ENCODE measurements at regions not wholly inside any gene's neighbourhood (a gene's known extent, or its start where the extent isn't known, plus 50 kb on each side); places are given as distances from the start of the nearest gene placed in this dataset.

- no peaks in the 10 kb centered on the region for H3K4me1 ChIP-seq (ENCODE audit: low read length)
- H3K9me3 ChIP-seq (ENCODE audit: low read length) = no peaks in the 10 kb centered on the region
- H3K79me2 ChIP-seq (ENCODE audit: low read length) = no peaks in the 10 kb centered on the region
- 0 out of 2 replicates have a peak, but pooled peaks cover 2% of the 10 kb centered on the region for H3K27me3 ChIP-seq (ENCODE audit: low read length)
- no peak for DNase-seq
- H3K27ac ChIP-seq (ENCODE audit: low read length) = no peak overlapping the region
- H2AFZ ChIP-seq (ENCODE audit: low read length) = no peak overlapping the region
- H3K4me3 ChIP-seq (ENCODE audit: low read length) = no peak overlapping the region
- H3K4me2 ChIP-seq (ENCODE audit: low read depth, low read length, poor library complexity, severe bottlenecking) = no peak overlapping the region
- no peak overlapping the region for H3K9ac ChIP-seq (ENCODE audit: low read length)
- no peaks in the 10 kb centered on the region for H4K20me1 ChIP-seq (ENCODE audit: insufficient read depth, low read depth, low read length)
- no peaks in the 10 kb centered on the region for H3K36me3 ChIP-seq (ENCODE audit: insufficient read depth, low read length)
- no peaks in the 10 kb centered on the region for H3K9me2 ChIP-seq (replicated peaks; ENCODE audit: insufficient read depth, low read length)
Observed at GRCh38 chr2:118243031-118243430, 154.8 kb downstream of the INSIG2 start.

DNA sequence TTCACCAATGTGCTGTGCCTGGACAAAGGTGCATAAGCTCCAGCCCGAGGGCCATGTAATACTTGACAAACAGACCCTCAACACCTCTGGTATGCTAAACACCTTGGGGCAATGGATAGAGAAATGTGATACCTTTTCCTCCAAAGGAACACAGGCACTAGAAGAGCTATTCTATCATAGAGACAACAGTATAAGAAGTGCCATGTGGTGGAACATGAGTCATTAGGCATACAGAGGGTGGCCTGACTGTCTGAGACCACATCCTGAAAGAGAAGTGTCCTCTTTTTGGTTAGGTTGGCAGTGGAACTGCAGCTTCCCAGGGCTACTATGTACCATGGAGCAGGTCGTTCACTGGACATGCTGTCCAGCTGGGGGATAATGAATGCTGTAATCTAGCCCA is 153.9 kb downstream of the INSIG2 start:
- Histone ChIP-seq H3K27me3 (ENCODE audit: low read length) (0 out of 2 replicates have a peak, but pooled peaks cover 2% of the 10 kb centered on the region), H3K27ac (ENCODE audit: low read length) (no peak overlapping the region), H3K4me3 (ENCODE audit: low read length) (no peak overlapping the region), H3K9me3 (ENCODE audit: low read length) (no peaks in the 10 kb centered on the region), H3K36me3 (ENCODE audit: insufficient read depth, low read length) (no peaks in the 10 kb centered on the region), H3K79me2 (ENCODE audit: low read length) (no peaks in the 10 kb centered on the region), H3K9ac (ENCODE audit: low read length) (no peak overlapping the region), H3K4me1 (ENCODE audit: low read length) (no peaks in the 10 kb centered on the region), H2AFZ (ENCODE audit: low read length) (no peak overlapping the region), H3K9me2 (replicated peaks; ENCODE audit: insufficient read depth, low read length) (no peaks in the 10 kb centered on the region), H3K4me2 (ENCODE audit: low read depth, low read length, poor library complexity, severe bottlenecking) (no peak overlapping the region), H4K20me1 (ENCODE audit: insufficient read depth, low read depth, low read length) (no peaks in the 10 kb centered on the region)
- DNase-seq = no peak

GRCh38 chr2:118241128-118241527 is 152.9 kb downstream of the INSIG2 start:
- Histone ChIP-seq H3K79me2 (ENCODE audit: low read length) (no peaks in the 10 kb centered on the region), H3K27ac (ENCODE audit: low read length) (no peak overlapping the region), H3K27me3 (ENCODE audit: low read length) (no peaks in the 10 kb centered on the region), H3K9me2 (replicated peaks; ENCODE audit: insufficient read depth, low read length) (no peaks in the 10 kb centered on the region), H2AFZ (ENCODE audit: low read length) (no peak overlapping the region), H4K20me1 (ENCODE audit: insufficient read depth, low read depth, low read length) (no peaks in the 10 kb centered on the region), H3K4me2 (ENCODE audit: low read depth, low read length, poor library complexity, severe bottlenecking) (no peak overlapping the region), H3K4me1 (ENCODE audit: low read length) (no peaks in the 10 kb centered on the region), H3K4me3 (ENCODE audit: low read length) (no peak overlapping the region), H3K9ac (ENCODE audit: low read length) (no peak overlapping the region), H3K9me3 (ENCODE audit: low read length) (no peaks in the 10 kb centered on the region), H3K36me3 (ENCODE audit: insufficient read depth, low read length) (no peaks in the 10 kb centered on the region)
- no peak for DNase-seq

DNA sequence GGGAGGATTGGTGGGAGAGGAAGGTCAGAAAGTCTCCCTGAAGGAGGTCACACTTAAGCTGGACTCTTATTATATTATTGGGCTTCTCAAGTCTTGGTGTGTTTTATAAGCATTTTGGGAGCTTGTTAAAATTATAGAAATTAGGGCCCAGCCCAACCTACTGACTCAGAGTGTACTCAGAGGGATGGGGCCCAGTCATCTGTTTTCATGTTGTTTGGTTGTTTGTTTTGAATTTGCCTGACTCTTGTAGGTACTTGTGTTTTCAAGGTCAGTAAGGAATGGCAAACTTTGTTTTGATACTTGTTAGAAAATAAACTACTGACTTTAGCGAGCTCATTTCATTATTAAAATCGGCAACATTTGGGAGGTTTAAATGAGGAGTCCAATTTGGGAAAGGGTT is 152.0 kb downstream of the INSIG2 start:
- Histone ChIP-seq H3K9me2 (replicated peaks; ENCODE audit: insufficient read depth, low read length) (no peaks in the 10 kb centered on the region), H3K4me2 (ENCODE audit: low read depth, low read length, poor library complexity, severe bottlenecking) (no peak overlapping the region), H3K9me3 (ENCODE audit: low read length) (no peaks in the 10 kb centered on the region), H3K27ac (ENCODE audit: low read length) (no peak overlapping the region), H3K27me3 (ENCODE audit: low read length) (no peaks in the 10 kb centered on the region), H3K9ac (ENCODE audit: low read length) (no peak overlapping the region), H3K79me2 (ENCODE audit: low read length) (no peaks in the 10 kb centered on the region), H3K36me3 (ENCODE audit: insufficient read depth, low read length) (no peaks in the 10 kb centered on the region), H3K4me3 (ENCODE audit: low read length) (no peak overlapping the region), H3K4me1 (ENCODE audit: low read length) (no peaks in the 10 kb centered on the region), H2AFZ (ENCODE audit: low read length) (no peak overlapping the region), H4K20me1 (ENCODE audit: insufficient read depth, low read depth, low read length) (no peaks in the 10 kb centered on the region)
- DNase-seq = no peak

GRCh38 chr2:118239284-118239683 is 151.0 kb downstream of the INSIG2 start:
- Histone ChIP-seq H3K4me2 (ENCODE audit: low read depth, low read length, poor library complexity, severe bottlenecking) (no peak overlapping the region), H3K27ac (ENCODE audit: low read length) (no peak overlapping the region), H4K20me1 (ENCODE audit: insufficient read depth, low read depth, low read length) (no peaks in the 10 kb centered on the region), H3K9me2 (replicated peaks; ENCODE audit: insufficient read depth, low read length) (no peaks in the 10 kb centered on the region), H3K79me2 (ENCODE audit: low read length) (no peaks in the 10 kb centered on the region), H2AFZ (ENCODE audit: low read length) (no peak overlapping the region), H3K27me3 (ENCODE audit: low read length) (no peaks in the 10 kb centered on the region), H3K9me3 (ENCODE audit: low read length) (no peaks in the 10 kb centered on the region), H3K4me3 (ENCODE audit: low read length) (no peak overlapping the region), H3K4me1 (ENCODE audit: low read length) (no peaks in the 10 kb centered on the region), H3K9ac (ENCODE audit: low read length) (no peak overlapping the region), H3K36me3 (ENCODE audit: insufficient read depth, low read length) (no peaks in the 10 kb centered on the region)
- no peak for DNase-seq

DNA sequence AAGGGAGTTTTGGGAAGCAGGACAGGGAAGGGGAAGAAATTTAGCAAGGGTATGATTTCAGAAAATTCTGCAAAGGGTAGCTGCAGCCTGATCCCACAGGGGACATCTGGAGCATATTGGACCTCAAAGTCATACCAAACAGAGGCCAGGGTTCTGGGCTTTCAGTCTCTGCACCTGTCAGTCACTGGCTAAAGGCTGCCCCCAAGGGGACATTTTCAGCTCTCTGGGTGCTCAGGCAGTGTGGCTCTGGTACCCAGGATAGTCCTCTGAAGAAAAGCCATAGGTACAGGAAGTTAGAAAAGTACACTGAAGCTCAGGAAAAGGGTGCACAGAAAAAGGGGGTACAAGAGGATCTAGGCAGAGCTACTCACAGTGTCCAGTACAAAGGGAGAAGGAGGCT is 149.2 kb downstream of the INSIG2 start:
- H3K9me2 ChIP-seq (replicated peaks; ENCODE audit: insufficient read depth, low read length) = no peaks in the 10 kb centered on the region
- no peaks in the 10 kb centered on the region for H4K20me1 ChIP-seq (ENCODE audit: insufficient read depth, low read depth, low read length)
- no peak overlapping the region for H3K4me2 ChIP-seq (ENCODE audit: low read depth, low read length, poor library complexity, severe bottlenecking)
- no peak overlapping the region for H2AFZ ChIP-seq (ENCODE audit: low read length)
- no peaks in the 10 kb centered on the region for H3K27me3 ChIP-seq (ENCODE audit: low read length)
- no peak overlapping the region for H3K27ac ChIP-seq (ENCODE audit: low read length)
- H3K36me3 ChIP-seq (ENCODE audit: insufficient read depth, low read length) = no peaks in the 10 kb centered on the region
- H3K9ac ChIP-seq (ENCODE audit: low read length) = no peak overlapping the region
- DNase-seq = no peak
- H3K4me1 ChIP-seq (ENCODE audit: low read length) = no peaks in the 10 kb centered on the region
- no peak overlapping the region for H3K4me3 ChIP-seq (ENCODE audit: low read length)
- H3K9me3 ChIP-seq (ENCODE audit: low read length) = no peaks in the 10 kb centered on the region
- H3K79me2 ChIP-seq (ENCODE audit: low read length) = no peaks in the 10 kb centered on the region

- Histone ChIP-seq H3K9me2 (replicated peaks; ENCODE audit: insufficient read depth, low read length) (no peaks in the 10 kb centered on the region), H2AFZ (ENCODE audit: low read length) (no peak overlapping the region), H4K20me1 (ENCODE audit: insufficient read depth, low read depth, low read length) (no peaks in the 10 kb centered on the region), H3K27me3 (ENCODE audit: low read length) (no peaks in the 10 kb centered on the region), H3K4me3 (ENCODE audit: low read length) (no peak overlapping the region), H3K36me3 (ENCODE audit: insufficient read depth, low read length) (no peaks in the 10 kb centered on the region), H3K9ac (ENCODE audit: low read length) (no peak overlapping the region), H3K4me1 (ENCODE audit: low read length) (no peaks in the 10 kb centered on the region), H3K9me3 (ENCODE audit: low read length) (no peaks in the 10 kb centered on the region), H3K27ac (ENCODE audit: low read length) (no peak overlapping the region), H3K4me2 (ENCODE audit: low read depth, low read length, poor library complexity, severe bottlenecking) (no peak overlapping the region), H3K79me2 (ENCODE audit: low read length) (no peaks in the 10 kb centered on the region)
- DNase-seq = no peak
Observed at GRCh38 chr2:118232796-118233195, 144.5 kb downstream of the INSIG2 start.

DNA sequence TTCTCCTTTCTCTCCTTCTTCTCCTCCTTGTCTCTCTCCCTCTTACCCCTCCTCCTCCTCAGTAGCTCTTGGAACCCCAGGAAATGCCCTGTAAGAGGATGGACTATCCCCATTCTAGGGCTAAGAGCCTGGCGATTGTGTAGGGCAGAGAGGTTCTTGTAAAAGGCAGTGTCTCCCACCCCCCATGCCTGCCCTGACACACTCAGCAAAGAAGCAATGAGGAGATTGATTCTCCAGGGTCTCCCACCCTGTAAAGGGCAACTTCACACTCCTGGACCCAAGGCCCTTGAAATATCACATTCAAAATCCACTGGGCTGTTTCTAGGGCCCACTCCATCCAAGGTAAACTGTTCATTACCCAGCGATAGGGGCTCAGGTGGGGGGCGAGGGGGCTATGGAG is 144.1 kb downstream of the INSIG2 start:
- Histone ChIP-seq H2AFZ (ENCODE audit: low read length) (no peak overlapping the region), H3K9ac (ENCODE audit: low read length) (no peak overlapping the region), H3K27ac (ENCODE audit: low read length) (no peak overlapping the region), H3K9me3 (ENCODE audit: low read length) (no peaks in the 10 kb centered on the region), H3K79me2 (ENCODE audit: low read length) (no peaks in the 10 kb centered on the region), H3K36me3 (ENCODE audit: insufficient read depth, low read length) (no peaks in the 10 kb centered on the region), H3K4me1 (ENCODE audit: low read length) (no peaks in the 10 kb centered on the region), H3K27me3 (ENCODE audit: low read length) (no peaks in the 10 kb centered on the region), H4K20me1 (ENCODE audit: insufficient read depth, low read depth, low read length) (no peaks in the 10 kb centered on the region), H3K9me2 (replicated peaks; ENCODE audit: insufficient read depth, low read length) (no peaks in the 10 kb centered on the region), H3K4me2 (ENCODE audit: low read depth, low read length, poor library complexity, severe bottlenecking) (no peak overlapping the region), H3K4me3 (ENCODE audit: low read length) (no peak overlapping the region)
- DNase-seq = no peak

- Histone ChIP-seq H4K20me1 (ENCODE audit: insufficient read depth, low read depth, low read length) (no peaks in the 10 kb centered on the region), H3K79me2 (ENCODE audit: low read length) (no peaks in the 10 kb centered on the region), H2AFZ (ENCODE audit: low read length) (no peak overlapping the region), H3K36me3 (ENCODE audit: insufficient read depth, low read length) (no peaks in the 10 kb centered on the region), H3K4me1 (ENCODE audit: low read length) (no peaks in the 10 kb centered on the region), H3K4me3 (ENCODE audit: low read length) (no peak overlapping the region), H3K4me2 (ENCODE audit: low read depth, low read length, poor library complexity, severe bottlenecking) (no peak overlapping the region), H3K27me3 (ENCODE audit: low read length) (no peaks in the 10 kb centered on the region), H3K27ac (ENCODE audit: low read length) (no peak overlapping the region), H3K9me3 (ENCODE audit: low read length) (no peaks in the 10 kb centered on the region), H3K9me2 (replicated peaks; ENCODE audit: insufficient read depth, low read length) (no peaks in the 10 kb centered on the region), H3K9ac (ENCODE audit: low read length) (no peak overlapping the region)
- DNase-seq = no peak
Observed at GRCh38 chr2:118231759-118232158, 143.5 kb downstream of the INSIG2 start.

All from Karpas-422 (cell line).